ENCODE measurements at regions not wholly inside any gene's neighbourhood (a gene's known extent, or its start where the extent isn't known, plus 50 kb on each side); places are given as distances from the start of the nearest gene placed in this dataset.

DNA sequence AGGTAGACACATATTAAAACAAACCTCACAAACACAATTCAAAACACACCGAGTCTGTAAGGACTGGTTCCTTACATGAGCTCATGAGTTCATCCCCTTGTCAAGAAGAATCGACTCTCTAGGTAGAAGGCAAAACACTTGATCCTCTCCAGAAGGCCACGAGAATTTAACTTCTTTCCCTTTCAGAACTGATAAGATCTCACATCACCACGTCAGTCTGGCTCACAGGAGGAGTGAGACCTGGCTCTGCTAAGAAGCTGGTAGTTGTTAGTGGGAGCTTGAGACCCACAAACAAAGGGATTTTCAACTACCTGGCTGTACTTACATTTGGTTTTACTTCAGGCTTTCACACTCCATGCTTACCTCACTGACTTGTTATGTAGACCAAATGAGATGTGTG lies 459.2 kb downstream of the ARHGEF28 start:
- TF ChIP-seq EP300 (IDR thresholded peaks at IDR 0.05) (no peak), POLR2A (IDR thresholded peaks at IDR 0.05) (no peak)
- TF ChIP-seq, protein P1, sequence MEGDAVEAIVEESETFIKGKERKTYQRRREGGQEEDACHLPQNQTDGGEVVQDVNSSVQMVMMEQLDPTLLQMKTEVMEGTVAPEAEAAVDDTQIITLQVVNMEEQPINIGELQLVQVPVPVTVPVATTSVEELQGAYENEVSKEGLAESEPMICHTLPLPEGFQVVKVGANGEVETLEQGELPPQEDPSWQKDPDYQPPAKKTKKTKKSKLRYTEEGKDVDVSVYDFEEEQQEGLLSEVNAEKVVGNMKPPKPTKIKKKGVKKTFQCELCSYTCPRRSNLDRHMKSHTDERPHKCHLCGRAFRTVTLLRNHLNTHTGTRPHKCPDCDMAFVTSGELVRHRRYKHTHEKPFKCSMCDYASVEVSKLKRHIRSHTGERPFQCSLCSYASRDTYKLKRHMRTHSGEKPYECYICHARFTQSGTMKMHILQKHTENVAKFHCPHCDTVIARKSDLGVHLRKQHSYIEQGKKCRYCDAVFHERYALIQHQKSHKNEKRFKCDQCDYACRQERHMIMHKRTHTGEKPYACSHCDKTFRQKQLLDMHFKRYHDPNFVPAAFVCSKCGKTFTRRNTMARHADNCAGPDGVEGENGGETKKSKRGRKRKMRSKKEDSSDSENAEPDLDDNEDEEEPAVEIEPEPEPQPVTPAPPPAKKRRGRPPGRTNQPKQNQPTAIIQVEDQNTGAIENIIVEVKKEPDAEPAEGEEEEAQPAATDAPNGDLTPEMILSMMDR (IDR thresholded peaks at IDR 0.05): no peak
- H3K4me3 ChIP-seq: no peak overlapping the region
- no peak for DNase-seq
- H3K27ac ChIP-seq: no peak overlapping the region
- 82 to 88% (median 85%) methylated on average over 4 of the region's 4 CpGs for WGBS, 3 donors
- H3K36me3 ChIP-seq: no peaks in the 10 kb centered on the region
- H3K4me1 ChIP-seq (ENCODE audit: insufficient read depth): no peaks in the 10 kb centered on the region
- intact Hi-C loops (cut with DNase I): no loop called here
- H3K9me3 ChIP-seq: no peaks in the 10 kb centered on the region
- no peaks in the 10 kb centered on the region for H3K27me3 ChIP-seq

DNA sequence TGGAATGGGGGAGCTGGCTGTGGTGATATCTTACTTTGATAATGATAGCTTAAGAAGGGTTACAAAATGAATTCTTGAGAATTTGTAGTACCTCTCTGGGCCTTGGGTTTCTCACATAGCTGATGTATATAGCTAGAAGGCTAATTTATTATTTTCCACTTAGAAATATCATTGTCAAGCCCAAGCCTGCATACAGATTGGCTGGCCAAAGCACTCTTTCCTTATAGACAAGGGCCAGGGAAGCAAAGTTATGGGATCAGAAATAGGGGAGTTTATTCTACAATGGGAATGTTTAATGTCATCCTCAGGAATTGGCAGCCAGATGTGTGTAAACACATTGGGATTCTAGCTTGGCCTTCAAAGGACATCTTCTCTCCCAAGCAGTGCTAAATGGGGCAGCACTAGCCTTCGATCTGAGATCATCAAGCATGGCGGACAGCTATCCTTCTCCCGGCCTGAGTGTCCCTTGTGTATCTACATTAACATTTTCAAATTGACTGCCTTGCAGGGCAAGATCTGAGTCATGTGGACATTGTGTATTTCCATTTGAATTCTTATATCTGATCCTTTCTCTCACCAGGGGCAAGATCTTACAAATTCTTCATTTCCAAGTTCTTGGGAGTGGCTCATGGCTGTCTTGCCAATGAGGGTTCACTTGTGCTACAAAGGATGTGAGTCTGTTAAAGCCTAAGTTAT lies 457.2 kb downstream of the ARHGEF28 start:
- Histone ChIP-seq H3K4me1 (ENCODE audit: insufficient read depth) (no peaks in the 10 kb centered on the region), H3K27ac (no peak overlapping the region), H3K4me3 (no peak overlapping the region), H3K27me3 (no peaks in the 10 kb centered on the region), H3K9me3 (no peaks in the 10 kb centered on the region), H3K36me3 (no peaks in the 10 kb centered on the region)
- intact Hi-C loops (cut with DNase I): no loop called here
- DNase-seq: no peak
- WGBS, 3 donors: 63 to 67% (median 65%) methylated on average over 3 of the region's 3 CpGs
- TF ChIP-seq, protein P1 (IDR thresholded peaks at IDR 0.05): no peak
- TF ChIP-seq POLR2A (IDR thresholded peaks at IDR 0.05) (no peak), EP300 (IDR thresholded peaks at IDR 0.05) (no peak)

DNA sequence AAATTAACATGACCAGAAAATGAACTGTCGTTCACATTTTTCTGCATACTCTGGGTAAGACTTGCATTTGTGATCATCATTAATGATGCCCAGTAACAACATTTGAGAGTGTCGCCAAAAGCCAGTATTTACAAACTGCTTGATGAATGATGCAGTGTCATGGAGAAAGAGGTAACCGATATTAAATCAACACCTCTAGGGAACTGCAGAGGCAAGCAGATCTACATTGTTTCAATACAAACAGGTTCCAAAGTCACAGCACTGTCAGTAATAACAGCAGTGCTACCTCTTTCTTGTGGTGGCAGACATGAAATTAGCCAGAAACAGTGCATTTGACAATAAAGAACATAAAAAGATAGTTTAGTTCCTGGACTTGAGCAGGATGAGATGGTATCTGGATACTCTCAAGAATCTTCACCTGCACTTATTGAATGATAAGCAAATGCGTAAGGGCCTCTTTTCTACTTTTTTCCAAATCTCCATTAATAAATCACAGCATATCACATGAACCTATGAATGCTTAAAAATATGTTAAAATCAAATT lies 456.6 kb downstream of the ARHGEF28 start:
- no peak for TF ChIP-seq EP300 (IDR thresholded peaks at IDR 0.05)
- TF ChIP-seq POLR2A (IDR thresholded peaks at IDR 0.05): no peak
- TF ChIP-seq, protein P1 (IDR thresholded peaks at IDR 0.05): no peak
- Histone ChIP-seq H3K9me3 (no peaks in the 10 kb centered on the region), H3K4me3 (no peak overlapping the region), H3K36me3 (no peaks in the 10 kb centered on the region), H3K27ac (no peak overlapping the region), H3K27me3 (no peaks in the 10 kb centered on the region), H3K4me1 (ENCODE audit: insufficient read depth) (no peaks in the 10 kb centered on the region)
- DNase-seq: no peak
- 85 to 97% (median 95%) methylated on average over 4 of the region's 4 CpGs for WGBS, 3 donors
- intact Hi-C loops (cut with DNase I): no loop called here

DNA sequence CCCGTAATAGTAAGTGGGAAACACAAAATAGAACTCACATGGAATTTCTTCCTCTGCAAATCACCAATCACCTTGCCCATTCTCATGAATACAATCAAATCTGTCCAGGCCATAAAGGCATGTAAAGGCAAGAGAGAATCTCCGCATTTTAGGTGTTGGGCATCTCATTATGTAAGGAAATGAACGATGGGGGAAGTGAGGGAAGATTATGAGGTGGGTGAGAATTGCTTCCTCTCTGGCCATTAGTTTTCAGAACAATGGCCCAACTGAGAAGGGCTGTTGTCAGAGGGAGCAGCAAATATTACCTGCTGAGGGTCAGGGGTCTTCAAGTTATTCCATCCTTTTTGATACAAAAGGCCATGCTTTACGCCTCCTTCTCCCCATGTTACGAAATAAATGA lies 455.1 kb downstream of the ARHGEF28 start:
- Histone ChIP-seq H3K4me1 (ENCODE audit: insufficient read depth) (no peaks in the 10 kb centered on the region), H3K36me3 (no peaks in the 10 kb centered on the region), H3K27ac (no peak overlapping the region), H3K9me3 (no peaks in the 10 kb centered on the region), H3K27me3 (no peaks in the 10 kb centered on the region), H3K4me3 (no peak overlapping the region)
- DNase-seq: no peak
- intact Hi-C loops (cut with DNase I): no loop called here
- WGBS, 3 donors: 76 to 92% (median 82%) methylated on average over 5 of the region's 5 CpGs
- TF ChIP-seq, protein P1 (IDR thresholded peaks at IDR 0.05): no peak

Data from ovary (tissue), 7 donors.